ENCODE measurements at regions not wholly inside any gene's neighbourhood (a gene's known extent, or its start where the extent isn't known, plus 50 kb on each side); places are given as distances from the start of the nearest gene placed in this dataset.

DNA sequence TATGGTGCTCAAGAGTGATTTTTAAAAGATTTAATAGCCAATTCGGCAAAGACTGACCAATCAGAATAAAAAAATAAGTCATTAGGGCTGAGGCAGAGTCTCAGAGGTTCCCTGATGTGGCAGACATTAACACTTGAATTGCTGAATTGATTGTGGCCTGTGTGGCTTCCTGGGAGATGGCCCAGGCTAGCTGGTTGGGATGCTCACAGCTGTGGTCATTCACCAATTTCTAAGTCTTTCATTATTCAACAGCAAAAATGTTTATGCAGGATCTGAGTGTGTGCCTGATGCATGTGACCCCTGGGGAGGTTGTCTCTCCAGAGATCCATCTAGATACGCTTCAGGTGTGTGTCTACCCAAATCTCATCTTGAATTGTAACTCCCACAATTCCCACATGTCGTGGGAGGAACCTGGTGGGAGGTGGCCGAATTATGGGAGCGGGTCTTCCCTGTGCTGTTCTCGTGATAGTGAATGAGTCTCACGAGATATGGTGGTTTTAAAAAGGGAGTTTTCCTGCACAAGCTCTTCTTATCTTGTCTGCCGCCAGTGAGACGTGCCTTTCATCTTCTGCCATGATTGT lies 632.6 kb upstream of the SEMA6A start:
- intact Hi-C loops (cut with micrococcal nuclease): no loop called here
- Histone ChIP-seq H3K4me1 (peaks cover 9% of the 10 kb centered on the region), H3K27ac (replicated peaks) (no peak overlapping the region), H3K9me3 (replicated peaks) (no peaks in the 10 kb centered on the region), H3K36me3 (no peaks in the 10 kb centered on the region), H3K4me3 (no peak overlapping the region), H3K27me3 (ENCODE audit: low read depth) (no peaks in the 10 kb centered on the region)
- TF ChIP-seq, protein P1, sequence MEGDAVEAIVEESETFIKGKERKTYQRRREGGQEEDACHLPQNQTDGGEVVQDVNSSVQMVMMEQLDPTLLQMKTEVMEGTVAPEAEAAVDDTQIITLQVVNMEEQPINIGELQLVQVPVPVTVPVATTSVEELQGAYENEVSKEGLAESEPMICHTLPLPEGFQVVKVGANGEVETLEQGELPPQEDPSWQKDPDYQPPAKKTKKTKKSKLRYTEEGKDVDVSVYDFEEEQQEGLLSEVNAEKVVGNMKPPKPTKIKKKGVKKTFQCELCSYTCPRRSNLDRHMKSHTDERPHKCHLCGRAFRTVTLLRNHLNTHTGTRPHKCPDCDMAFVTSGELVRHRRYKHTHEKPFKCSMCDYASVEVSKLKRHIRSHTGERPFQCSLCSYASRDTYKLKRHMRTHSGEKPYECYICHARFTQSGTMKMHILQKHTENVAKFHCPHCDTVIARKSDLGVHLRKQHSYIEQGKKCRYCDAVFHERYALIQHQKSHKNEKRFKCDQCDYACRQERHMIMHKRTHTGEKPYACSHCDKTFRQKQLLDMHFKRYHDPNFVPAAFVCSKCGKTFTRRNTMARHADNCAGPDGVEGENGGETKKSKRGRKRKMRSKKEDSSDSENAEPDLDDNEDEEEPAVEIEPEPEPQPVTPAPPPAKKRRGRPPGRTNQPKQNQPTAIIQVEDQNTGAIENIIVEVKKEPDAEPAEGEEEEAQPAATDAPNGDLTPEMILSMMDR (IDR thresholded peaks at IDR 0.05; ENCODE audit: borderline replicate concordance): no peak
- DNase-seq: no peak

GRCh38 chr5:117205894-117206293 lies 631.3 kb upstream of the SEMA6A start:
- DNase-seq: no peak
- H3K4me3 ChIP-seq: peak overlapping the region; percentile 34
- TF ChIP-seq, protein P1 (IDR thresholded peaks at IDR 0.05; ENCODE audit: borderline replicate concordance): no peak
- H3K36me3 ChIP-seq: no peaks in the 10 kb centered on the region
- H3K9me3 ChIP-seq (replicated peaks): no peaks in the 10 kb centered on the region
- intact Hi-C loops (cut with micrococcal nuclease): no loop called here
- peaks cover 9% of the 10 kb centered on the region for H3K4me1 ChIP-seq
- H3K27ac ChIP-seq (replicated peaks): no peak overlapping the region
- H3K27me3 ChIP-seq (ENCODE audit: low read depth): no peaks in the 10 kb centered on the region

GRCh38 chr5:117204926-117205869 lies 630.6 kb upstream of the SEMA6A start:
- no peaks in the 10 kb centered on the region for H3K9me3 ChIP-seq (replicated peaks)
- H3K27me3 ChIP-seq (ENCODE audit: low read depth): no peaks in the 10 kb centered on the region
- H3K36me3 ChIP-seq: no peaks in the 10 kb centered on the region
- TF ChIP-seq, protein P1 (IDR thresholded peaks at IDR 0.05; ENCODE audit: borderline replicate concordance): no peak
- no peak overlapping the region for H3K27ac ChIP-seq (replicated peaks)
- DNase-seq: no peak
- H3K4me1 ChIP-seq: peaks cover 9% of the 10 kb centered on the region
- H3K4me3 ChIP-seq: peak overlapping the region; percentile 34
- intact Hi-C loops (cut with micrococcal nuclease): no loop called here

DNA sequence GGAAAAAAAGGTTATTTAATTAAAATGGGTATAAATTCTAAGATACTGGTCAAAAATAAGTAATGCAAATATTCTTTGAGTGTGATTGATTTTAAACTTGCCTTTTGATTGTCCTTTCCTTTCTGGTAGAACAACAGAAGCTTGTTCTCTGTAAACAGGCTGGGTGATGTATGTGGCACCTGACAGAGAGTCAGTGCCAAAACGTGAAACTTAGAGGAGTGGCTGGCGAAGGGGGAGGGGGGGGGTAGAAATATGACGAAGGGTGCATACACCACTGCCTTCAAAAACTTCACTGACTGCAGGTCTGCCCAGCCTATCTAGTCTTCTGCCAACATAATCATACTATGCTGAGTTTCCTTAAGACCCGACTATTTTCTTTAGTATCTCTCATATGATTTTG lies 629.8 kb upstream of the SEMA6A start:
- TF ChIP-seq, protein P1 (IDR thresholded peaks at IDR 0.05; ENCODE audit: borderline replicate concordance): no peak
- H3K36me3 ChIP-seq: no peaks in the 10 kb centered on the region
- peaks cover 9% of the 10 kb centered on the region for H3K4me1 ChIP-seq
- intact Hi-C loops (cut with micrococcal nuclease): no loop called here
- no peaks in the 10 kb centered on the region for H3K9me3 ChIP-seq (replicated peaks)
- H3K27me3 ChIP-seq (ENCODE audit: low read depth): no peaks in the 10 kb centered on the region
- H3K27ac ChIP-seq (replicated peaks): no peak overlapping the region
- no peak overlapping the region for H3K4me3 ChIP-seq
- no peak for DNase-seq

DNA sequence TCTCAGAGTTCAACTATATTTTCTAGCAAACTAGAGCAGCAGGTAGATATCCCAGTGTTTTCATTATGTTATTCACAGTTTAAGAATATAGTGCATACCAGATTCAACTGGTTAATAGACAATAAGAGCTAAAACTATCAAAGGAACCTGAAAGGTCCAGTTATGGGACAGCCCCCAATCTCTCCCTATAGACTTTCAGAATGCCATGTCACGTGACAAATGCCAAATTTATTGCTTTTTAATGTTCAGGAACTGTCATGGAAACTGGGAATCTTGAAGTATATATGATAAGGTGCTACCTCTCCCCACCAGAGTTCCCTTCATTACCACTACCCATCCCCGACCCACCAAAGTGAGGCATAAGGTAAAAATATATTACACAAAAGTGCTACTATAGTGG lies 629.0 kb upstream of the SEMA6A start:
- DNase-seq: no peak
- no peak overlapping the region for H3K4me3 ChIP-seq
- H3K4me1 ChIP-seq: peaks cover 9% of the 10 kb centered on the region
- intact Hi-C loops (cut with micrococcal nuclease): no loop called here
- H3K27me3 ChIP-seq (ENCODE audit: low read depth): no peaks in the 10 kb centered on the region
- no peaks in the 10 kb centered on the region for H3K36me3 ChIP-seq
- TF ChIP-seq, protein P1 (IDR thresholded peaks at IDR 0.05; ENCODE audit: borderline replicate concordance): no peak
- H3K27ac ChIP-seq (replicated peaks): no peak overlapping the region
- no peaks in the 10 kb centered on the region for H3K9me3 ChIP-seq (replicated peaks)

Measured in left ventricle myocardium inferior (tissue), 1 donor.